ENCODE measurements at regions not wholly inside any gene's neighbourhood (a gene's known extent, or its start where the extent isn't known, plus 50 kb on each side); places are given as distances from the start of the nearest gene placed in this dataset.

- TF ChIP-seq, protein P1, sequence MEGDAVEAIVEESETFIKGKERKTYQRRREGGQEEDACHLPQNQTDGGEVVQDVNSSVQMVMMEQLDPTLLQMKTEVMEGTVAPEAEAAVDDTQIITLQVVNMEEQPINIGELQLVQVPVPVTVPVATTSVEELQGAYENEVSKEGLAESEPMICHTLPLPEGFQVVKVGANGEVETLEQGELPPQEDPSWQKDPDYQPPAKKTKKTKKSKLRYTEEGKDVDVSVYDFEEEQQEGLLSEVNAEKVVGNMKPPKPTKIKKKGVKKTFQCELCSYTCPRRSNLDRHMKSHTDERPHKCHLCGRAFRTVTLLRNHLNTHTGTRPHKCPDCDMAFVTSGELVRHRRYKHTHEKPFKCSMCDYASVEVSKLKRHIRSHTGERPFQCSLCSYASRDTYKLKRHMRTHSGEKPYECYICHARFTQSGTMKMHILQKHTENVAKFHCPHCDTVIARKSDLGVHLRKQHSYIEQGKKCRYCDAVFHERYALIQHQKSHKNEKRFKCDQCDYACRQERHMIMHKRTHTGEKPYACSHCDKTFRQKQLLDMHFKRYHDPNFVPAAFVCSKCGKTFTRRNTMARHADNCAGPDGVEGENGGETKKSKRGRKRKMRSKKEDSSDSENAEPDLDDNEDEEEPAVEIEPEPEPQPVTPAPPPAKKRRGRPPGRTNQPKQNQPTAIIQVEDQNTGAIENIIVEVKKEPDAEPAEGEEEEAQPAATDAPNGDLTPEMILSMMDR (IDR thresholded peaks at IDR 0.05) = no peak
- no peak for TF ChIP-seq POLR2A (IDR thresholded peaks at IDR 0.05)
Measured at GRCh38 chr13:26484196-26484595, 73.3 kb upstream of the WASF3 start.

All from right lobe of liver (tissue), 4 donors.